ENCODE measurements at regions not wholly inside any gene's neighbourhood (a gene's known extent, or its start where the extent isn't known, plus 50 kb on each side); places are given as distances from the start of the nearest gene placed in this dataset.
A peak's percentile ranks its signal among the peaks of the same experiment; 100 is the strongest.

- TF ChIP-seq, protein P1, sequence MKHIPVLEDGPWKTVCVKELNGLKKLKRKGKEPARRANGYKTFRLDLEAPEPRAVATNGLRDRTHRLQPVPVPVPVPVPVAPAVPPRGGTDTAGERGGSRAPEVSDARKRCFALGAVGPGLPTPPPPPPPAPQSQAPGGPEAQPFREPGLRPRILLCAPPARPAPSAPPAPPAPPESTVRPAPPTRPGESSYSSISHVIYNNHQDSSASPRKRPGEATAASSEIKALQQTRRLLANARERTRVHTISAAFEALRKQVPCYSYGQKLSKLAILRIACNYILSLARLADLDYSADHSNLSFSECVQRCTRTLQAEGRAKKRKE (CRISPR knock-in tag; IDR thresholded peaks at IDR 0.05; ENCODE audit: low read depth) = no peak
- no peak for TF ChIP-seq ZFP36 (IDR thresholded peaks at IDR 0.05; ENCODE audit: borderline replicate concordance, partially characterized antibody)
- TF ChIP-seq RNF2 (IDR thresholded peaks at IDR 0.05; ENCODE audit: borderline replicate concordance, low read depth) = no peak
- TF ChIP-seq PHF8 (IDR thresholded peaks at IDR 0.05; ENCODE audit: borderline replicate concordance, low read depth) = no peak
- TF ChIP-seq CTCF (IDR thresholded peaks at IDR 0.05) = no peak
- TF ChIP-seq, protein P2, sequence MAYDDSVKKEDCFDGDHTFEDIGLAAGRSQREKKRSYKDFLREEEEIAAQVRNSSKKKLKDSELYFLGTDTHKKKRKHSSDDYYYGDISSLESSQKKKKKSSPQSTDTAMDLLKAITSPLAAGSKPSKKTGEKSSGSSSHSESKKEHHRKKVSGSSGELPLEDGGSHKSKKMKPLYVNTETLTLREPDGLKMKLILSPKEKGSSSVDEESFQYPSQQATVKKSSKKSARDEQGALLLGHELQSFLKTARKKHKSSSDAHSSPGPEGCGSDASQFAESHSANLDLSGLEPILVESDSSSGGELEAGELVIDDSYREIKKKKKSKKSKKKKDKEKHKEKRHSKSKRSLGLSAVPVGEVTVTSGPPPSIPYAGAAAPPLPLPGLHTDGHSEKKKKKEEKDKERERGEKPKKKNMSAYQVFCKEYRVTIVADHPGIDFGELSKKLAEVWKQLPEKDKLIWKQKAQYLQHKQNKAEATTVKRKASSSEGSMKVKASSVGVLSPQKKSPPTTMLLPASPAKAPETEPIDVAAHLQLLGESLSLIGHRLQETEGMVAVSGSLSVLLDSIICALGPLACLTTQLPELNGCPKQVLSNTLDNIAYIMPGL (CRISPR knock-in tag; IDR thresholded peaks at IDR 0.05; ENCODE audit: borderline replicate concordance) = no peak
- no peak for TF ChIP-seq MAZ (IDR thresholded peaks at IDR 0.05; ENCODE audit: borderline replicate concordance, low read depth, low read length)
- no peak for TF ChIP-seq EHMT2 (IDR thresholded peaks at IDR 0.05; ENCODE audit: low read depth)
- TF ChIP-seq ZNF302 (CRISPR knock-in tag; IDR thresholded peaks at IDR 0.05) = no peak
- TF ChIP-seq JUNB (IDR thresholded peaks at IDR 0.05) = no peak
Observed at GRCh38 chr6:156262014-156262413, 515.2 kb upstream of the ARID1B start (continued).

GRCh38 chr6:156260815-156261214, 516.4 kb upstream of the ARID1B start:
- H3K9me3 ChIP-seq = no peaks in the 10 kb centered on the region
- CTCF ChIA-PET = no interaction called here
- POLR2A ChIA-PET = no interaction called here
- no peaks in the 10 kb centered on the region for H3K4me1 ChIP-seq
- TF ChIP-seq ESRRA (IDR thresholded peaks at IDR 0.05; ENCODE audit: borderline replicate concordance, low read length) = no peak
- TF ChIP-seq REST (IDR thresholded peaks at IDR 0.05) = no peak
- no peak for TF ChIP-seq ELK1 (IDR thresholded peaks at IDR 0.05; ENCODE audit: low read depth, low read length)
- no peak for TF ChIP-seq RFX5 (IDR thresholded peaks at IDR 0.05)
- TF ChIP-seq CEBPB (IDR thresholded peaks at IDR 0.05) = peak; percentile 43 to 81; a peak in 3 of 4 replicates
- TF ChIP-seq NFE2L2 (conservative IDR thresholded peaks at IDR 0.05; ENCODE audit: low read length) = no peak
- 48% methylated on average over 3 of the region's 3 CpGs for WGBS (ENCODE audit: missing lambda C conversion rate)
- ATAC-seq = no peak
- no peak overlapping the region for H3K4me2 ChIP-seq
- no peak for FAIRE-seq
- DNase-seq (ENCODE audit: low read depth in 1 of 2, low spot score in 1 of 2) = no peak
- no peak overlapping the region for H3K27ac ChIP-seq
- H3K4me3 ChIP-seq = no peak overlapping the region

All from A549 (cell line).